HG02678 (cell line): ENCODE measurements at regions not wholly inside any gene's neighbourhood (a gene's known extent, or its start where the extent isn't known, plus 50 kb on each side); places are given as distances from the start of the nearest gene placed in this dataset.
"Not testable (repeated sequence)": the region's sequence is repeated elsewhere in the genome, so short reads cannot be mapped to it uniquely, and the experiment has no call there.

Source experiments
- ATAC-seq: cut with Tn5 transposase; IDR thresholded peaks from one replicate; pipeline ENCODE4 v1.9.1; 2021; ENCODE audit warnings: mild to moderate bottlenecking, moderate library complexity; ENCODE audit not compliant: unreplicated experiment

GRCh38 chr20:40101560-40101959 is 587.5 kb downstream of the MAFB start:
- ATAC-seq, result no peak

GRCh38 chr20:40100261-40100660 is 588.8 kb downstream of the MAFB start:
- ATAC-seq, result no peak

- ATAC-seq, result no peak
Observed at GRCh38 chr20:40090236-40090635, 598.8 kb downstream of the MAFB start.

GRCh38 chr20:40087496-40087895 is 601.5 kb downstream of the MAFB start:
- no peak for ATAC-seq

GRCh38 chr20:40085513-40085912 is 603.5 kb downstream of the MAFB start:
- no peak for ATAC-seq

GRCh38 chr20:40082436-40082835 is 606.6 kb downstream of the MAFB start:
- ATAC-seq, result no peak

GRCh38 chr20:40081653-40082052 is 607.4 kb downstream of the MAFB start:
- peak; percentile 58 for ATAC-seq

- ATAC-seq, result no peak
Observed at GRCh38 chr20:40080041-40080652, 608.9 kb downstream of the MAFB start.

- ATAC-seq, result no peak
Observed at GRCh38 chr20:40073535-40074111, 615.4 kb downstream of the MAFB start.

- no peak for ATAC-seq
Observed at GRCh38 chr20:40072907-40073306, 616.1 kb downstream of the MAFB start.

- no peak for ATAC-seq
Observed at GRCh38 chr20:40056171-40056570, 632.9 kb downstream of the MAFB start.

- no peak for ATAC-seq
Observed at GRCh38 chr20:40055711-40056110, 633.3 kb downstream of the MAFB start.

- no peak for ATAC-seq
Observed at GRCh38 chr20:40054311-40054710, 634.7 kb downstream of the MAFB start.

GRCh38 chr20:40050596-40050995 is 638.4 kb downstream of the MAFB start:
- ATAC-seq, result no peak

GRCh38 chr20:40049854-40050253 is 639.2 kb downstream of the MAFB start:
- ATAC-seq, result no peak

- no peak for ATAC-seq
Observed at GRCh38 chr20:40046703-40047102, 642.3 kb downstream of the MAFB start.

- ATAC-seq, result no peak
Observed at GRCh38 chr20:40037511-40037910, 651.5 kb downstream of the MAFB start.

GRCh38 chr20:40029589-40029988 is 659.4 kb downstream of the MAFB start:
- ATAC-seq, result no peak

- ATAC-seq, result no peak
Observed at GRCh38 chr20:40019510-40019909, 669.5 kb downstream of the MAFB start.

GRCh38 chr20:40017765-40018164 is 671.3 kb downstream of the MAFB start:
- no peak for ATAC-seq

- ATAC-seq, result no peak
Observed at GRCh38 chr20:40016890-40017289, 672.1 kb downstream of the MAFB start.

GRCh38 chr20:40016392-40016791 is 672.6 kb downstream of the MAFB start:
- no peak for ATAC-seq

- ATAC-seq, result not testable (repeated sequence)
Observed at GRCh38 chr20:40012026-40012425, 677.0 kb downstream of the MAFB start.
